Loucy (cell line): ENCODE measurements at regions not wholly inside any gene's neighbourhood (a gene's known extent, or its start where the extent isn't known, plus 50 kb on each side); places are given as distances from the start of the nearest gene placed in this dataset.

Experiments used
- H2AFZ ChIP-seq: fragments of 200-600 bp; sonication (generic); 2 replicates; pipeline ENCODE4 v1.6.0; 2016; ENCODE audit warnings: antibody characterized with exemption, mild to moderate bottlenecking, low read length, moderate library complexity
- H3F3A ChIP-seq: fragments of 200-600 bp; 2 replicates; pipeline ENCODE4 v1.6.0; 2016; ENCODE audit warnings: antibody characterized with exemption, low read depth, mild to moderate bottlenecking
- H3K27me3 ChIP-seq: fragments of 200-600 bp; sonication (generic); 2 replicates; pipeline ENCODE4 v1.6.1; 2014; ENCODE audit warnings: low read length, mild to moderate bottlenecking; ENCODE audit not compliant: insufficient read depth, poor library complexity, severe bottlenecking
- H3K36me3 ChIP-seq: fragments of 200-600 bp; sonication (generic); 2 replicates; pipeline ENCODE4 v1.6.1; 2016; ENCODE audit warnings: low read length; ENCODE audit not compliant: insufficient read depth
- H3K4me1 ChIP-seq: fragments of 200-600 bp; sonication (generic); 2 replicates; pipeline ENCODE4 v1.5.1; 2014; ENCODE audit warnings: low read length, mild to moderate bottlenecking; ENCODE audit not compliant: insufficient read depth, poor library complexity, severe bottlenecking
- H3K4me2 ChIP-seq: fragments of 200-600 bp; sonication (generic); 2 replicates; pipeline ENCODE4 v1.6.0; 2014; ENCODE audit warnings: antibody characterized with exemption, low read length, low read depth, mild to moderate bottlenecking; ENCODE audit not compliant: poor library complexity, severe bottlenecking
- H3K4me3 ChIP-seq: fragments of 200-600 bp; sonication (generic); 2 replicates; pipeline ENCODE4 v1.5.1; 2014; ENCODE audit warnings: low read length, mild to moderate bottlenecking, mixed read lengths; ENCODE audit not compliant: poor library complexity, severe bottlenecking
- H3K79me2 ChIP-seq: fragments of 200-600 bp; sonication (generic); 2 replicates; pipeline ENCODE4 v1.6.1; 2014; ENCODE audit warnings: low read length; ENCODE audit not compliant: insufficient read depth
- H3K9ac ChIP-seq: fragments of 200-600 bp; sonication (generic); 2 replicates; pipeline ENCODE4 v1.6.0; 2014; ENCODE audit warnings: mild to moderate bottlenecking, low read depth, low read length, moderate library complexity; ENCODE audit not compliant: poor library complexity, severe bottlenecking
- H3K9me2 ChIP-seq: fragments of 200-600 bp; sonication (generic); replicated peaks from 2 replicates; pipeline ENCODE4 v1.6.1; 2016; ENCODE audit warnings: low read depth, low read length, mixed read lengths
- H3K9me3 ChIP-seq: fragments of 200-600 bp; sonication (generic); 2 replicates; pipeline ENCODE4 v1.6.1; 2014; ENCODE audit warnings: mild to moderate bottlenecking, antibody characterized with exemption, low read length, low read depth; ENCODE audit not compliant: insufficient read depth
- H4K20me1 ChIP-seq: fragments of 200-600 bp; sonication (generic); 2 replicates; pipeline ENCODE4 v1.6.0; 2014; ENCODE audit warnings: antibody characterized with exemption, low read length, mild to moderate bottlenecking; ENCODE audit not compliant: insufficient read depth, poor library complexity, severe bottlenecking
- CTCF ChIP-seq: fragments of 200-600 bp; sonication (generic); conservative IDR thresholded peaks from 2 replicates; pipeline ENCODE4 v1.5.1; 2014; ENCODE audit warnings: mild to moderate bottlenecking, antibody characterized with exemption, low read length
- EZH2phosphoT487 ChIP-seq: fragments of 200-600 bp; IDR thresholded peaks from 2 replicates; pipeline ENCODE4 v1.6.1; 2018; ENCODE audit warnings: antibody characterized with exemption, mild to moderate bottlenecking, moderate library complexity, borderline replicate concordance

GRCh38 chr1:73736125-73736524, 461.9 kb downstream of the LRRIQ3 start:
- H2AFZ ChIP-seq, result no peak overlapping the region
- H3F3A ChIP-seq, result no peaks in the 10 kb centered on the region
- no peaks in the 10 kb centered on the region for H3K79me2 ChIP-seq
- H3K4me2 ChIP-seq, result no peak overlapping the region
- H3K9ac ChIP-seq, result no peak overlapping the region
- H3K4me3 ChIP-seq, result no peak overlapping the region
- H3K4me1 ChIP-seq, result no peaks in the 10 kb centered on the region
- no peaks in the 10 kb centered on the region for H3K9me2 ChIP-seq
- no peaks in the 10 kb centered on the region for H3K36me3 ChIP-seq
- TF ChIP-seq CTCF (no peak), EZH2phosphoT487 (no peak)
- H3K27me3 ChIP-seq, result no peaks in the 10 kb centered on the region
- H4K20me1 ChIP-seq, result no peaks in the 10 kb centered on the region
- no peaks in the 10 kb centered on the region for H3K9me3 ChIP-seq

- no peaks in the 10 kb centered on the region for H3F3A ChIP-seq
- H3K79me2 ChIP-seq, result no peaks in the 10 kb centered on the region
- H3K9me2 ChIP-seq, result no peaks in the 10 kb centered on the region
- H3K9ac ChIP-seq, result no peak overlapping the region
- no peaks in the 10 kb centered on the region for H4K20me1 ChIP-seq
- H3K4me3 ChIP-seq, result no peak overlapping the region
- H3K4me1 ChIP-seq, result no peaks in the 10 kb centered on the region
- H2AFZ ChIP-seq, result no peak overlapping the region
- H3K36me3 ChIP-seq, result no peaks in the 10 kb centered on the region
- H3K9me3 ChIP-seq, result no peaks in the 10 kb centered on the region
- no peaks in the 10 kb centered on the region for H3K27me3 ChIP-seq
- H3K4me2 ChIP-seq, result no peak overlapping the region
- no peak for TF ChIP-seq CTCF
- no peak for TF ChIP-seq EZH2phosphoT487
These were observed 470.9 kb downstream of the LRRIQ3 start for GRCh38 chr1:73727036-73727435.

- Histone ChIP-seq H3K9me3 (no peaks in the 10 kb centered on the region), H3K4me1 (no peaks in the 10 kb centered on the region), H3K79me2 (no peaks in the 10 kb centered on the region), H3K4me3 (no peak overlapping the region), H2AFZ (no peak overlapping the region), H4K20me1 (no peaks in the 10 kb centered on the region), H3K9me2 (no peaks in the 10 kb centered on the region), H3K9ac (no peak overlapping the region), H3K36me3 (no peaks in the 10 kb centered on the region), H3K4me2 (no peak overlapping the region), H3F3A (no peaks in the 10 kb centered on the region), H3K27me3 (no peaks in the 10 kb centered on the region)
- TF ChIP-seq CTCF, result no peak
- no peak for TF ChIP-seq EZH2phosphoT487
These were observed 475.9 kb downstream of the LRRIQ3 start for GRCh38 chr1:73722055-73722454.
